Progenitor cell of endocrine pancreas (in vitro differentiated cells): ENCODE measurements at regions not wholly inside any gene's neighbourhood (a gene's known extent, or its start where the extent isn't known, plus 50 kb on each side); places are given as distances from the start of the nearest gene placed in this dataset.

Experiments used
- DNase-seq: peaks from one replicate; pipeline ENCODE4 v3.0.0; 2021; ENCODE audit warnings: low spot score; ENCODE audit not compliant: unreplicated experiment
- H3K27ac Mint-ChIP-seq: 2 replicates; pipeline ENCODE4 v1.8.0; 2021; ENCODE audit warnings: mild to moderate bottlenecking, moderate library complexity, mixed read lengths
- H3K27me3 Mint-ChIP-seq: 2 replicates; pipeline ENCODE4 v1.8.0; 2021; ENCODE audit warnings: mixed read lengths
- H3K36me3 Mint-ChIP-seq: 2 replicates; pipeline ENCODE4 v1.8.0; 2022; ENCODE audit warnings: mixed read lengths; ENCODE audit not compliant: insufficient read depth
- H3K4me1 Mint-ChIP-seq: 2 replicates; pipeline ENCODE4 v1.8.0; 2021; ENCODE audit warnings: low read depth, mixed read lengths
- H3K4me3 Mint-ChIP-seq: 2 replicates; pipeline ENCODE4 v1.8.0; 2021; ENCODE audit warnings: low read depth, mild to moderate bottlenecking, moderate library complexity, mixed read lengths
- H3K9me3 Mint-ChIP-seq: 2 replicates; pipeline ENCODE4 v1.8.0; 2021; ENCODE audit warnings: low read depth, mixed read lengths
- TF ChIP-seq, protein P1 (sequence below): fragments of 200-600 bp; sonication (generic); IDR thresholded peaks from one replicate; pipeline ENCODE4 v1.5.0; 2021; ENCODE audit warnings: antibody characterized with exemption, mild to moderate bottlenecking; ENCODE audit not compliant: unreplicated experiment

DNA sequence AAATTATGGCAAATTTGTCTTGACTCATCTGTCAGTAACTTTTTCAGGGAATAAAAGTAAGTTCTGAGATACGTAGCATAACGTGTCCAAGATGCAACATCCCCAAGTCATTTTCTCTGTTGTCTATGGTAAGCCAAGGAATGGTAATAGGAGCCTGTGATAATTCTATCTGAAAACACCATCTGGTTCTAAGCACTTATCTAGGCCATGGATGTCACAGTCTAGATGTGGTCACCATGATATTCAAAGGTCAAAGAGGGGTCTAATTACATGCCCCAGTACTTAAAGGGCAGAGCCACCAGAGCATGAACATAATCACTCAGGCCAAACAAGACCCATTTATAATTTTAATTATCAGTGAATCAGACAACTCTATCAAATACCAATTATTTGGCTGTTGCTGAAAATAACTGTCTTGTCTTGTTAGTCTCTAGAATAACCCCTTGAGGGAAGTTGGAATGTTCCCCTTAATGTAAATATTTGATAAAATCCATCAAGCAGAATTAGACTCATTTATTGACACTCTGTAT lies 225.1 kb upstream of the MPPED2 start:
- H3K27ac Mint-ChIP-seq, result no peak overlapping the region
- H3K9me3 Mint-ChIP-seq, result peaks cover 8% of the 10 kb centered on the region
- no peak for DNase-seq
- H3K4me3 Mint-ChIP-seq, result no peak overlapping the region
- H3K27me3 Mint-ChIP-seq, result no peaks in the 10 kb centered on the region
- H3K36me3 Mint-ChIP-seq, result peaks cover 2% of the 10 kb centered on the region
- H3K4me1 Mint-ChIP-seq, result no peaks in the 10 kb centered on the region
- TF ChIP-seq, protein P1, sequence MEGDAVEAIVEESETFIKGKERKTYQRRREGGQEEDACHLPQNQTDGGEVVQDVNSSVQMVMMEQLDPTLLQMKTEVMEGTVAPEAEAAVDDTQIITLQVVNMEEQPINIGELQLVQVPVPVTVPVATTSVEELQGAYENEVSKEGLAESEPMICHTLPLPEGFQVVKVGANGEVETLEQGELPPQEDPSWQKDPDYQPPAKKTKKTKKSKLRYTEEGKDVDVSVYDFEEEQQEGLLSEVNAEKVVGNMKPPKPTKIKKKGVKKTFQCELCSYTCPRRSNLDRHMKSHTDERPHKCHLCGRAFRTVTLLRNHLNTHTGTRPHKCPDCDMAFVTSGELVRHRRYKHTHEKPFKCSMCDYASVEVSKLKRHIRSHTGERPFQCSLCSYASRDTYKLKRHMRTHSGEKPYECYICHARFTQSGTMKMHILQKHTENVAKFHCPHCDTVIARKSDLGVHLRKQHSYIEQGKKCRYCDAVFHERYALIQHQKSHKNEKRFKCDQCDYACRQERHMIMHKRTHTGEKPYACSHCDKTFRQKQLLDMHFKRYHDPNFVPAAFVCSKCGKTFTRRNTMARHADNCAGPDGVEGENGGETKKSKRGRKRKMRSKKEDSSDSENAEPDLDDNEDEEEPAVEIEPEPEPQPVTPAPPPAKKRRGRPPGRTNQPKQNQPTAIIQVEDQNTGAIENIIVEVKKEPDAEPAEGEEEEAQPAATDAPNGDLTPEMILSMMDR, result no peak

DNA sequence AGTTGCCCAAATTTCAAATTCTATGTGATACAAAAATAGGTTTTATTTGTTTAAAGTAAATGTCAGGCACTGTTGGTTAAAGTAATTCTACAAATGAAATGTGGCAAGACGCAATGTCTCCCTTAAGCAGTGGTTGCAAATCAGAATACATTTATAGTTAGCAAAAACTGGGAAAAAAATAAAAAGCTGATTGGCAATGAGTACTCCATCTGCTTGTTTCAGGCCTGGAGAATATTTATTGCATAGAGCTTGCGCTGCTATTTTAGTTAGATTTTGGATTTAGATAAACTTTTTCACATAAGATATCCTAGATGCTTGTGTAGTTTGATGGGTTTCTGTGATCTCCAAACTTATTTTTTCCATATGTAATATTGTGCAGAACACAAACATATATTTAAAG lies 224.0 kb upstream of the MPPED2 start:
- Mint-ChIP-seq H3K27me3 (no peaks in the 10 kb centered on the region), H3K4me3 (no peak overlapping the region), H3K36me3 (peaks cover 2% of the 10 kb centered on the region), H3K27ac (no peak overlapping the region), H3K9me3 (peaks cover 8% of the 10 kb centered on the region), H3K4me1 (no peaks in the 10 kb centered on the region)
- TF ChIP-seq, protein P1, result no peak
- DNase-seq, result no peak

DNA sequence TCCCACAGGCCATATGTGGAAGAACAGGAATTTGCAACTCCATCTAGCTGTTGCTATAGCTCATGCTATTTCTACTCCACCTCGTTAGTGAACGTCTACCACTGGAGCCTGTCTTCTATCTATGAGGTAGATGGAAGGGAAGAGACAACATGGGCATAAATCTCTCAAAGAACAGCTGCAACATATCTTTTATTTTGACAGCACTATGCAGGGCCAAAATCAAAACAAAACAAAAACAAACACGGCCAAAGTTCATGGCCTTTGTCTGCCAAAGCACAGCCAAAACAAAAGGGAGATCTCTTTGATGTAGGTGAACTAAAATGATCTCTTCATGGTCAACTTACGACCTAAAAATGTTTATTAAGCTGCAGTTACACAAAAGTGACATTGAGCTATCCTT lies 215.2 kb upstream of the MPPED2 start:
- peaks cover 12% of the 10 kb centered on the region for H3K4me1 Mint-ChIP-seq
- DNase-seq, result no peak

DNA sequence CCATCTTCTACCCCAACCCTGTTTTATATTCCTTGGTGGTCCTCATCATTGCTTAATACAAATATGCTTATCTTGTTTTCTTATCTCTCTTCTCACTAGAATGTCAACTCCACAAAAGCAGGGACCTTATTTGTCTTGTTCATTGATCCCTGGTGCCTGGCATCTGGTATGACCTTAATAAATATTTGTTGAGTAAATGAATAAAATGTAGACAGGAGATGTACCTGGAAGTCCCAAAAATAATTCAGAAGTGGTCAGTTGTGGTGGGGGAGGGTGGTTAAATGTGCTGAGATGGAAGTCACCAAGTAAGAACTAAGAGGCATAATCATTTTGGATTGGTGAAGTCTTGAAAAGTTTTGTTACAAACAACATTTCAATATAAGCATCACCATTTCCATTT lies 214.8 kb upstream of the MPPED2 start:
- TF ChIP-seq, protein P1, result no peak
- Mint-ChIP-seq H3K4me1 (peaks cover 12% of the 10 kb centered on the region), H3K27ac (no peak overlapping the region), H3K36me3 (no peaks in the 10 kb centered on the region), H3K9me3 (peaks cover 10% of the 10 kb centered on the region), H3K4me3 (no peak overlapping the region), H3K27me3 (peaks cover 16% of the 10 kb centered on the region)
- no peak for DNase-seq

More for the DNA sequence above, 215.2 kb upstream of the MPPED2 start:
- H3K4me3 Mint-ChIP-seq, result no peak overlapping the region
- H3K9me3 Mint-ChIP-seq, result peaks cover 10% of the 10 kb centered on the region
- H3K27ac Mint-ChIP-seq, result no peak overlapping the region
- no peaks in the 10 kb centered on the region for H3K36me3 Mint-ChIP-seq
- TF ChIP-seq, protein P1, result no peak
- peaks cover 16% of the 10 kb centered on the region for H3K27me3 Mint-ChIP-seq

DNA sequence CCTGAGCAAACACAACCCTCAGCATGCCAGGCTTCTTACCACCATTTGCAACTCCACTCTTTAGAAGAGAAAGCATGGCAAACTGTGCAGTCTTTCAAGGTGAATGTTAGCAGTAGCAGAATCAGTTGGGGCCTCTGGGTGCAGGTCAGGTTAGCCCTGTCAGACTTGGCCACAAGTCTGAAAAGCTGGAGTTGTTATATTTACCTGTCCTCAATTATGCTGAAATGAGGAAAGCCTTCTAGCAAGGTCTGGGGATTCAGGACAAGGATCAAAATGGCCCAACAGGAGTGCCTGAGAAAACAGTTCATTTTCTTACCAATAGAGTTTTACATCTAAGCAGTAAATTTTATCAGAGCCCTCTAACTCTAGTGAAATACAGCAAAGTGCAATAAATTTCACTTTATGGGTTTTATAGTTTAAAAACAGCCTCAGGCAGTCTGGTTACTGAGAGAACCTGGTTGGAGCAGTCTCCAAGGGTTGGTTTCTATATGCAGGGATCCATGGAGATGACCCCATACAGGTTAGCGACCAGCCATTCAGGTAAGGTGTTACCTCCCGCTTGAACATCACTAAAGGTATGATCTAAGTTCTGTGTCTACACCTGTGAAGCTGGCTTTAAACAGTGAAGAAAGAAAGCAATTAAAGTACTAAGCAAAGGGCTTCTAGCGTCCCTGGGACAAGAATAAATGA lies 212.5 kb upstream of the MPPED2 start:
- peaks cover 10% of the 10 kb centered on the region for H3K9me3 Mint-ChIP-seq
- no peak for DNase-seq
- TF ChIP-seq, protein P1, result no peak
- H3K4me1 Mint-ChIP-seq, result peaks cover 12% of the 10 kb centered on the region
- H3K27ac Mint-ChIP-seq, result no peak overlapping the region
- peaks cover 19% of the 10 kb centered on the region for H3K27me3 Mint-ChIP-seq
- H3K36me3 Mint-ChIP-seq, result no peaks in the 10 kb centered on the region
- H3K4me3 Mint-ChIP-seq, result no peak overlapping the region
